ENCODE measurements at regions not wholly inside any gene's neighbourhood (a gene's known extent, or its start where the extent isn't known, plus 50 kb on each side); places are given as distances from the start of the nearest gene placed in this dataset.

- TF ChIP-seq CTCF (IDR thresholded peaks at IDR 0.05): no peak
- no peak for TF ChIP-seq POLR2A (IDR thresholded peaks at IDR 0.05)
Observed at GRCh38 chrX:128365492-128365891, 313.3 kb upstream of the ACTRT1 start.

All from heart left ventricle (tissue), 13 donors.